ENCODE measurements at regions not wholly inside any gene's neighbourhood (a gene's known extent, or its start where the extent isn't known, plus 50 kb on each side); places are given as distances from the start of the nearest gene placed in this dataset.

- TF ChIP-seq POLR2A (IDR thresholded peaks at IDR 0.05; ENCODE audit: low read length): no peak
- TF ChIP-seq GATA1 (IDR thresholded peaks at IDR 0.05; ENCODE audit: low read depth, low read length): no peak
Measured at GRCh38 chr3:30453360-30454039, 152.9 kb upstream of the TGFBR2 start.
